ENCODE measurements at regions not wholly inside any gene's neighbourhood (a gene's known extent, or its start where the extent isn't known, plus 50 kb on each side); places are given as distances from the start of the nearest gene placed in this dataset.

DNA sequence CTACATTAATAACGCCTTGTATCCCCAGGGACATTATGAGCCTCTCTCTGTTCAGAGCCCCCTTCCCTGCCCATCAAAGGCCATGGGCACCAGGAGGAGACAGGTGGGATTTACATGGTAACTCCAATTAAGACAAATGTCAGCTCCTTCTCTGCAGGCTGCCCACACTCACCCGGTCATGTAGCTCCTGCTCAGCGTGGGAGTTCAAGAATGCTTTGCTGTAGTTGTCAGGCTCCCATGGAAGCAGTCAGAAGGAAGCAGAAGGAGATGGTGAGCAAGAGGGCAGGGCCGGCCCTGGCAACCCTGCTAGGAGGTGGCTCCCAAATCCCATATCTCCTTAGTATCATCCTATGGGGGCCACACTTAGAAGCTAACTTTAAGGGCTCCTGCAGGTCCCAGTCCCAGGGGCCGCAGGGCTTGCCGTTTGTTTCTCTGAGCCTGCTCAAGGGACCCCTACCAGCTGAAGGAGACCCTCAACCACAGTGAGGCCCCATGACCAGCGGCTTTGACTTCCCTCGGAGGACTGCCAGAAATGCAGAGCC lies 218.4 kb upstream of the TLE3 start:
- TF ChIP-seq, protein P1, sequence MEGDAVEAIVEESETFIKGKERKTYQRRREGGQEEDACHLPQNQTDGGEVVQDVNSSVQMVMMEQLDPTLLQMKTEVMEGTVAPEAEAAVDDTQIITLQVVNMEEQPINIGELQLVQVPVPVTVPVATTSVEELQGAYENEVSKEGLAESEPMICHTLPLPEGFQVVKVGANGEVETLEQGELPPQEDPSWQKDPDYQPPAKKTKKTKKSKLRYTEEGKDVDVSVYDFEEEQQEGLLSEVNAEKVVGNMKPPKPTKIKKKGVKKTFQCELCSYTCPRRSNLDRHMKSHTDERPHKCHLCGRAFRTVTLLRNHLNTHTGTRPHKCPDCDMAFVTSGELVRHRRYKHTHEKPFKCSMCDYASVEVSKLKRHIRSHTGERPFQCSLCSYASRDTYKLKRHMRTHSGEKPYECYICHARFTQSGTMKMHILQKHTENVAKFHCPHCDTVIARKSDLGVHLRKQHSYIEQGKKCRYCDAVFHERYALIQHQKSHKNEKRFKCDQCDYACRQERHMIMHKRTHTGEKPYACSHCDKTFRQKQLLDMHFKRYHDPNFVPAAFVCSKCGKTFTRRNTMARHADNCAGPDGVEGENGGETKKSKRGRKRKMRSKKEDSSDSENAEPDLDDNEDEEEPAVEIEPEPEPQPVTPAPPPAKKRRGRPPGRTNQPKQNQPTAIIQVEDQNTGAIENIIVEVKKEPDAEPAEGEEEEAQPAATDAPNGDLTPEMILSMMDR (IDR thresholded peaks at IDR 0.05): no peak
- no peak for TF ChIP-seq POLR2AphosphoS5 (IDR thresholded peaks at IDR 0.05)
